SK-N-SH treated with all-trans-retinoic acid at 6 μM for 48 hours (cell line): ENCODE measurements at regions not wholly inside any gene's neighbourhood (a gene's known extent, or its start where the extent isn't known, plus 50 kb on each side); places are given as distances from the start of the nearest gene placed in this dataset.
"Not testable (repeated sequence)": the region's sequence is repeated elsewhere in the genome, so short reads cannot be mapped to it uniquely, and the experiment has no call there.

ENCODE experiments used
- ATAC-seq: fragments of 200-7000 bp; cut with Tn5 transposase; 3 replicates; pipeline ENCODE4 v1.9.1; 2020; ENCODE audit warnings: mild to moderate bottlenecking, moderate library complexity
- ARNTL ChIP-seq: fragments of 450-650 bp; formaldehyde crosslinking; IDR thresholded peaks from 2 replicates; pipeline ENCODE4 v1.5.0; 2020; ENCODE audit warnings: low read depth, mild to moderate bottlenecking, moderate library complexity, borderline replicate concordance
- BACH2 ChIP-seq: fragments of 250-450 bp; sonication (Bioruptor Pico); IDR thresholded peaks from 2 replicates; pipeline ENCODE4 v1.9.0; 2021; ENCODE audit warnings: mild to moderate bottlenecking, borderline replicate concordance
- CREB5 ChIP-seq: fragments of 250-450 bp; sonication (Bioruptor Pico); IDR thresholded peaks from 2 replicates; pipeline ENCODE4 v1.5.1; 2020; ENCODE audit warnings: low read depth, mild to moderate bottlenecking, moderate library complexity
- CSRNP3 ChIP-seq: fragments of 250-450 bp; sonication (Bioruptor Pico); IDR thresholded peaks from 2 replicates; pipeline ENCODE4 v1.5.1; 2021; ENCODE audit warnings: mild to moderate bottlenecking, moderate library complexity
- ESRRG ChIP-seq: fragments of 250-450 bp; sonication (Bioruptor Pico); IDR thresholded peaks from 2 replicates; pipeline ENCODE4 v1.6.1; 2021; ENCODE audit warnings: mild to moderate bottlenecking
- GLIS3 ChIP-seq: fragments of 250-450 bp; sonication (Bioruptor Pico); IDR thresholded peaks from 2 replicates; pipeline ENCODE4 v1.5.0; 2020; ENCODE audit warnings: mild to moderate bottlenecking, moderate library complexity
- ISL1 ChIP-seq: fragments of 250-450 bp; sonication (Bioruptor Pico); IDR thresholded peaks from 2 replicates; pipeline ENCODE4 v2.1.2; 2022; ENCODE audit warnings: mild to moderate bottlenecking, moderate library complexity
- OSR1 ChIP-seq: fragments of 250-450 bp; sonication (Bioruptor Pico); IDR thresholded peaks from 2 replicates; pipeline ENCODE4 v1.8.0; 2022; ENCODE audit warnings: moderate library complexity, mild to moderate bottlenecking, inconsistent platforms
- PATZ1 ChIP-seq: fragments of 250-450 bp; sonication (Bioruptor Pico); IDR thresholded peaks from 2 replicates; pipeline ENCODE4 v1.8.0; 2020; ENCODE audit warnings: mild to moderate bottlenecking, moderate library complexity, borderline replicate concordance
- POU6F1 ChIP-seq: fragments of 250-450 bp; sonication (Bioruptor Pico); IDR thresholded peaks from 2 replicates; pipeline ENCODE4 v1.8.0; 2021; ENCODE audit warnings: low read depth, mild to moderate bottlenecking, moderate library complexity, borderline replicate concordance
- RARB ChIP-seq: fragments of 250-450 bp; sonication (Bioruptor Pico); IDR thresholded peaks from 2 replicates; pipeline ENCODE4 v1.8.0; 2021; ENCODE audit warnings: mild to moderate bottlenecking, moderate library complexity
- SNAI2 ChIP-seq: fragments of 250-450 bp; sonication (Bioruptor Pico); IDR thresholded peaks from 2 replicates; pipeline ENCODE4 v1.5.0; 2020; ENCODE audit warnings: mild to moderate bottlenecking, moderate library complexity
- TCF4 ChIP-seq: fragments of 250-450 bp; sonication (Bioruptor Pico); IDR thresholded peaks from 2 replicates; pipeline ENCODE4 v1.8.0; 2021; ENCODE audit warnings: mild to moderate bottlenecking, moderate library complexity, borderline replicate concordance
- TOX ChIP-seq: fragments of 250-450 bp; sonication (Bioruptor Pico); IDR thresholded peaks from 2 replicates; pipeline ENCODE4 v1.8.0; 2021; ENCODE audit warnings: mild to moderate bottlenecking, moderate library complexity, borderline replicate concordance
- TSHZ2 ChIP-seq: fragments of 250-450 bp; sonication (Bioruptor Pico); IDR thresholded peaks from 2 replicates; pipeline ENCODE4 v1.5.0; 2020; ENCODE audit warnings: mild to moderate bottlenecking, moderate library complexity
- ZC3H10 ChIP-seq: fragments of 250-450 bp; sonication (Bioruptor Pico); IDR thresholded peaks from 2 replicates; pipeline ENCODE4 v1.5.1; 2021; ENCODE audit warnings: mild to moderate bottlenecking, moderate library complexity
- ZFP3 ChIP-seq: fragments of 250-450 bp; sonication (Bioruptor Pico); IDR thresholded peaks from 2 replicates; pipeline ENCODE4 v1.5.0; 2020; ENCODE audit warnings: mild to moderate bottlenecking, moderate library complexity
- ZFP30 ChIP-seq: fragments of 450-650 bp; formaldehyde crosslinking; IDR thresholded peaks from 2 replicates; pipeline ENCODE4 v1.5.0; 2022; ENCODE audit warnings: mild to moderate bottlenecking, moderate library complexity
- ZNF70 ChIP-seq: fragments of 450-650 bp; formaldehyde crosslinking; IDR thresholded peaks from 2 replicates; pipeline ENCODE4 v1.5.0; 2020; ENCODE audit warnings: mild to moderate bottlenecking, moderate library complexity
- ZNF8 ChIP-seq: fragments of 450-650 bp; formaldehyde crosslinking; IDR thresholded peaks from 2 replicates; pipeline ENCODE4 v1.5.0; 2020; ENCODE audit warnings: mild to moderate bottlenecking, moderate library complexity

- TF ChIP-seq CREB5 (no peak), GLIS3 (no peak), ESRRG (CRISPR knock-in tag) (no peak), OSR1 (CRISPR knock-in tag) (no peak), ARNTL (no peak), ZNF8 (no peak), ISL1 (CRISPR knock-in tag) (no peak), POU6F1 (no peak), ZC3H10 (CRISPR knock-in tag) (no peak), BACH2 (CRISPR knock-in tag) (no peak), TOX (CRISPR knock-in tag) (no peak), PATZ1 (CRISPR knock-in tag) (no peak), RARB (CRISPR knock-in tag) (no peak), ZNF70 (CRISPR knock-in tag) (no peak), TSHZ2 (no peak), ZFP3 (no peak), SNAI2 (CRISPR knock-in tag) (no peak), ZFP30 (CRISPR knock-in tag) (no peak), TCF4 (CRISPR knock-in tag) (no peak), CSRNP3 (CRISPR knock-in tag) (no peak)
- no peak for ATAC-seq
Observed at GRCh38 chrX:103428525-103428924, 52.2 kb downstream of the BEX3 start.

GRCh38 chrX:103429026-103429425 is 52.7 kb downstream of the BEX3 start:
- ATAC-seq: not testable (repeated sequence)

- TF ChIP-seq TOX (CRISPR knock-in tag) (no peak), GLIS3 (no peak), POU6F1 (no peak)
- TF ChIP-seq, all 23 proteins: peak for 0
- no peak for ATAC-seq
Observed at GRCh38 chrX:103431316-103431715, 55.0 kb downstream of the BEX3 start.

GRCh38 chrX:103432841-103433240 is 56.5 kb downstream of the BEX3 start:
- not testable (repeated sequence) for ATAC-seq
